Esophagus muscularis mucosa (tissue), 3 donors: ENCODE measurements at regions not wholly inside any gene's neighbourhood (a gene's known extent, or its start where the extent isn't known, plus 50 kb on each side); places are given as distances from the start of the nearest gene placed in this dataset.

Experiments used
- POLR2A ChIP-seq: fragments of 450-650 bp; IDR thresholded peaks from one replicate; pipeline ENCODE4 v1.6.1; 2017; ENCODE audit warnings: antibody characterized with exemption, moderate library complexity, mild to moderate bottlenecking, low read depth
- TF ChIP-seq, protein P1 (sequence below), 3 experiments: fragments of 200-600 bp in 2 of 3; fragments of 450-650 bp in 1 of 3; sonication (generic) in 2 of 3; IDR thresholded peaks; one replicate each; pipeline ENCODE4 v1.5.1; 2017 to 2019; ENCODE audit warnings: antibody characterized with exemption in 3 of 3, mild to moderate bottlenecking in 2 of 3, moderate library complexity in 1 of 3

DNA sequence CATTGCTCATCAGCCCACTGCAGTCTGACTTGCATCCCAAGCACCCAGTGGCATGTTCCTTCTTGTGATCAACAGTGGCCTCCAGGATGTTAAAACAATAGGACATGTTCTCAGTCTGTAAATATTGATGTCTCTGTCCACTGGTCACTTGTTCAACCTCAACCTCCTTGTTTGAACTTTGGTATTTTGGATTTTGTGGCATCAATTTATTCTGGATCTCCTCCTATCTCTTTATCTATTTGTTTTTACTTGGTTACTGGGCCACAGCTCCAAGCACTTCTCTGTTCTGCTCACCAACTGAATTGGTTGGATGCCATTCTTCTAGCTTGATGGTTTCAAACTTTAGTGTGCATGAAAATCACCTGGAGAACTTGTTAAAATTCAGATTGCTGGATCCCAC, 1414.8 kb upstream of the CELF4 start:
- TF ChIP-seq, protein P1, sequence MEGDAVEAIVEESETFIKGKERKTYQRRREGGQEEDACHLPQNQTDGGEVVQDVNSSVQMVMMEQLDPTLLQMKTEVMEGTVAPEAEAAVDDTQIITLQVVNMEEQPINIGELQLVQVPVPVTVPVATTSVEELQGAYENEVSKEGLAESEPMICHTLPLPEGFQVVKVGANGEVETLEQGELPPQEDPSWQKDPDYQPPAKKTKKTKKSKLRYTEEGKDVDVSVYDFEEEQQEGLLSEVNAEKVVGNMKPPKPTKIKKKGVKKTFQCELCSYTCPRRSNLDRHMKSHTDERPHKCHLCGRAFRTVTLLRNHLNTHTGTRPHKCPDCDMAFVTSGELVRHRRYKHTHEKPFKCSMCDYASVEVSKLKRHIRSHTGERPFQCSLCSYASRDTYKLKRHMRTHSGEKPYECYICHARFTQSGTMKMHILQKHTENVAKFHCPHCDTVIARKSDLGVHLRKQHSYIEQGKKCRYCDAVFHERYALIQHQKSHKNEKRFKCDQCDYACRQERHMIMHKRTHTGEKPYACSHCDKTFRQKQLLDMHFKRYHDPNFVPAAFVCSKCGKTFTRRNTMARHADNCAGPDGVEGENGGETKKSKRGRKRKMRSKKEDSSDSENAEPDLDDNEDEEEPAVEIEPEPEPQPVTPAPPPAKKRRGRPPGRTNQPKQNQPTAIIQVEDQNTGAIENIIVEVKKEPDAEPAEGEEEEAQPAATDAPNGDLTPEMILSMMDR (IDR thresholded peaks at IDR 0.05), result no peak
- TF ChIP-seq POLR2A, result no peak
